GM19035 (cell line): ENCODE measurements at regions not wholly inside any gene's neighbourhood (a gene's known extent, or its start where the extent isn't known, plus 50 kb on each side); places are given as distances from the start of the nearest gene placed in this dataset.

ENCODE experiments used
- ATAC-seq: cut with Tn5 transposase; IDR thresholded peaks from one replicate; pipeline ENCODE4 v1.9.1; 2021; ENCODE audit not compliant: unreplicated experiment

GRCh38 chr15:70355275-70355795 lies 257.6 kb upstream of the TLE3 start:
- no peak for ATAC-seq

- no peak for ATAC-seq
Measured at GRCh38 chr15:70354346-70354905, 256.7 kb upstream of the TLE3 start.

- ATAC-seq: no peak
Measured at GRCh38 chr15:70353606-70354345, 256.1 kb upstream of the TLE3 start.

DNA sequence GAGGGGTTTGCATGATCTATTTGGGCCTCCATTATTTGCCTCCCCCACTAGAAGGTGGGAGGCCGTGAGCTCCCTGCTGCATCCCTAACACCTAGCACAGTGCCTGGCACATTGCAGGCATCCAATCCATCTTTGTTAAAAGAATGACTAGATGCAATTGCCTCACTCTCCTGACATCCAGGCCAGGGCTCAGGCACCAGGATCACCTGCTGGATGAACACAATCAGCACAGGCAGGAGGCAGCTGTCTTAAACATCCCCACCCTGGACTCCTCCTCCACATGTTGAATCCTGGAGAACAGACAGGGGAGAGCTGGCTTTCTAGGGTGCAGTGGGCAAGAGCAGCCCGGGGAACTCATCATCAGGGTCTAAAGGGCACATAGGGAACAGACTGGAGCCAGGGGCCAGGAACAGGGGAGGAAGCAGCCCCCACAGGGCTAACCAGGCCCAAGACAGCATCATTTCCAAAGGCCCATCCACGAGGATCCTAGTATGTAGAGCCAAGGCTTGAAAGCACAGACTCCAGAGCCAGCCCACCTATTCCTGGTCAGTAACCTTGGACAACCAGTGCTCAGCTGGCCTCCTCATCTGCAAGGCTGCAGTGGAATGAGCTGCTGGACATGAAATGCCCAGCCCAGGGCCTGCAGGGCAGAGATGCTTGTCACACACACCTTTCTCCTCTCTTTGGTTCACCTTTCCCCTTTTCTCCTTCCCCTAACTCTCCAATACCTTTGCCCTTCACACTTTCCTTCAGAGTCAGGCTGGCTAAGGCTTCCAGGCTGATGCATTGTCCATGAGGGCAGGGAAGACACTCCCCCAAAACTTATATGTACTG lies 254.4 kb upstream of the TLE3 start:
- no peak for ATAC-seq

- no peak for ATAC-seq
Measured at GRCh38 chr15:70351391-70351790, 253.7 kb upstream of the TLE3 start.

DNA sequence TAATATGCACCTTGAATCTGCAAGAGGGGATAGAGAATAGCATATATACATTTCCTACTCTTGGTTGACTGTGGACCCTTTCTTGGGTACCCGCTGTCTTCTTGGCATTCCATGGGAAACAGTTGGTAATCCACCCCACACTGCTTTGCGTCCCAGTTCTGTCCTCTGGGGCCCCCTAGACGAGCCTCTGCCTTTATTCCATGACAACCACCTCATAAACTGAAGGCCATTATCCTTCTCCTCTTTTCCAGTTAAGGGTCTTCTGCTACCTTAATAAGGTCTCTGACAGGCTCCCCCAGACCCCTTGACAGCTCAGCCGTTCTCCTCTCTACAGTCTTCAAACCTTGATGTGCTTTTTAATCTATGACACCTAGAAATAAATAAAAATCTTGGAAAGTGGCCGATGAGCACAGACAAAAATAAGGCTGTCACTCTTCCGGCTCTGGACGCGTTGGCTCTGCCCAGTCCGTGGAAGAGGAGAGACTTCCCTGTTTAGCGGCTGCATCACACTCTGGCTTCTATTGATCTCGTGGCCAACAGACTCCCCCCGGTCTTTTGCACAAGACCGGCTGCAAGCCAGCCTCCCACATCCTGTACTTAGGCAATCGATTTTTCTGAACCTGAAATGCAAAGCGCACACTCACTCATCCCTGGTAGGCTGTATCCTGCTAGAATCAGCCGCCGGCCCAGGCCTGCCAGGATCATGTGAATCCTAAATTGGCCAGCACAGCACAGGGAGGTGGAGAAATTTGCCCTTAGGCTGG lies 251.0 kb upstream of the TLE3 start:
- ATAC-seq: no peak

DNA sequence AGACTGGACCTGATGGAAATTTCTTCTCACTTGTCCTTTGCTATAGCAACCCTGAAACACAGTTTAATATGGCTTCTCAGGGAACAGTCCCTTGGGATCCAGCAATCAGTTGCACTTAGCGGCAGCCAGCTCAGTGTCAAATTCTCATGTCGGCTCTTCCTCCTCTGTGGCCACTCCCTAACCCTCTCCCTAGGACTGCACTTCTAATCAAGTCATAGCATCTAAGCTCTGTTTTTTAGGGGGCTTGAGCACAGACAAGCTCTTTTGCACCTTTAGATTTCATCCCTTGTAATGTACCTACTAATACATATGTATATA lies 250.5 kb upstream of the TLE3 start:
- no peak for ATAC-seq

DNA sequence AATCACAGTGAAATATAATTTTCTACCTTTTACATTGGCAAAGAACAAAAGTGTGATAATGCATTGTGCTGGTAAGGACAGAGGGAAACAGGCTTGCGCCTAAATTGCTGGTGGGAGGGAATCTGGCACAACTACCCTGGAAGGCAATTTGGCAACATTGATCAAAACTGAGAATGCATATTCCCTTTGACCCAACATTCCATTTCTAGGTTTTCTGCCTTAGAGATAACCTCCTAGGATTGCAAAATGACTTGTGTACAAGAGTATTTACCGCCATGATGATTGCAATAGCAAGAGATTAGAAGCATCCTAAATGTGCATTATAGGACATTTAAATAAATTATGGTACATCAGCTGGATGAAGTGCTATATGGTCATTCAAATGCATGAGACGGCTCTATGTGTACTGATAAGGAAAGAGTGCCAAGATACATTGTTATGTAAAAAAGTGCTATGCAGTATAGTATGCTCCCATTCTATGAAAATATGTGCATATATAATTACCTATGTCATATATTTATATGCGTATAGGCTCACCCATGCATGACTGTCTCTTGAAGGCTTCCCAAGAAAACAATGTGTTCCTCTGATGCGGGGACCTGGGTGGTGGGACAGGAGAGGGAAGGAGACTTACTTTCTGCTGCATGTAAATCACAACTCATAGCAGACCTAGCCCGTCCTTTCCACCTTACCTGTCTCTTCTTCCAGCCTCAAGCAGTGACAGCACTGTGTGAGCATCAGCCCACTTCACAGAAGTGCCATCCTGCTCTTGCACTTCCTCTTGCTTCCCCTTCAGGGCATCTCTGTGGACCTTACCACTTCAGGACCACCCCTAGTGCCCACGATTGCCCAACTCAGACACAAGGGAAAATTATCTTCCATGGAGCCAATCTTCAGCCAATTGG lies 249.9 kb upstream of the TLE3 start:
- no peak for ATAC-seq

DNA sequence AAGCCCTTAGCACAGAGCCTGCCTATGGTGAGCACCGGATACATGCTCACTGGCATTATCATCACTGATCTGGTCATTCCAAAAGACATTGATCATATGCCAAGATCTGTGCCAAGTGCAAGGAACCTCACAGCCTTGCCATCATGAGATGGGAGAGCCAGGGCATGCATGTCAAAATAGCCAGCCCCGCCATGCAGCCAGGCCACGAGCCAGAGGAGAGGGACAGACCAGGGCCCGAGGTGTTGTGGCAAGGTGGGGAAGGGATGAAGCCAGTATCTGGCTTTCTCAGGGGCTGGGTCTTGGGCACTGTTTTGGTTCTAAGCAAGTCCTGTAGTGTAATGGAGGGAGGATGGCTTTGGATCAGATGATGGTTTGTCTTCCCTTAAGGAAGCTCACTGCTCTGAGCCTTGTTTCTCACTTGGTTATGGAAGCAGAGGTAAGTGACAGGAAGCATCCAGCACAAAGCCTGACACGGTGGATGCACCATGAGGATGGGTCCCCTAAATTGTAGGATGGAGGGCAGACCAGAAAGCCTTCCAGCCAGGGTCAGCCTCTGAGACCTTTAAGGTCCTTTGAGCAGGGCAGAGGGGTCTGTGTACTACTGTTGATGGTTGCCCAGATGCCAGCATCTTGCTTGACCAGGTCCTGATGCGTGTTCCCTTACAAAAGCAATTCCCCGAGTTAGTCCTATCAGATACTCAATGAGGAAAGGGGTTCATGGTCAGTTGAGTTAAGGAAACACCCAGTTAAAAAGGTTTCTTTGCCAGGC lies 247.7 kb upstream of the TLE3 start:
- no peak for ATAC-seq

DNA sequence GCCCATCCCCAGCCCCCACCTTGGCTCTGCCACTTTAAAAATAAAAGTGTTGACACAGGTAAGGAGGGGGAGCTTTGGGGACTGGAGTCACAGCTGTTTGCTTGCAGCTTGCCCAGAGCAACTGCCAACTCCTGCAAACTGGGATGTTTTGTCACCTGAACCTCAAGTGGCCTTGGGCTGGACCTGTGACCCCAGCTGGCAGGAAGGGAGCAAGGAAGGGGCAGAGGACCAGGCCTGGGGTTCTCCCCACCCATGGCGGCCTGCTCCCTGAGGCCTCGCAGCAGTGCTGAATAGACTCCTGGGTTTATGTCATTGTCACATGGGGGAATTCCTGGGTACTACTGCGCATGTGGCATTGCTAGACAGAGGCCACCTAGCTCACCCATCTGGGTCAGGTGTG lies 246.9 kb upstream of the TLE3 start:
- ATAC-seq: no peak

- ATAC-seq: no peak
Measured at GRCh38 chr15:70343961-70344621, 246.4 kb upstream of the TLE3 start.

GRCh38 chr15:70342554-70343548 lies 245.1 kb upstream of the TLE3 start:
- no peak for ATAC-seq

DNA sequence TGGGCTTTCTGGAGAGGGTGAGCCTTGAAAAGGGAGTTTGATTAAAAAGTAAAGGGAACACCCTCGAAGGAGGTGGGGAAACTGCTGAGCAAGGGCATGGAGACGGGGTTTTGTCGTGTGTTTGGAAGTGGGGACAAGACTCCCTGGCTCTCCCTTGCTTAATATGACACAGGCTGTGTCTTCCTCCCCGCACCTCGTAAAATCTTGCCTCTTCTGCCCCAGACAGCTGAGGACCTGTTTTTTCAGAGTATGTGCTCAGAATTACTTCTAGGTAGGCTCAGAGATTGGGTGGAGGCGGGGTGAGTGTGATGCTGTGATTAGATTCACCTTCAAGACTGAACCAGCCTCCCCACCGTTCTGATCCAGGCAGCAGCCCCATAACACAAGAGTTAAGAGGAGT lies 244.4 kb upstream of the TLE3 start:
- ATAC-seq: no peak

DNA sequence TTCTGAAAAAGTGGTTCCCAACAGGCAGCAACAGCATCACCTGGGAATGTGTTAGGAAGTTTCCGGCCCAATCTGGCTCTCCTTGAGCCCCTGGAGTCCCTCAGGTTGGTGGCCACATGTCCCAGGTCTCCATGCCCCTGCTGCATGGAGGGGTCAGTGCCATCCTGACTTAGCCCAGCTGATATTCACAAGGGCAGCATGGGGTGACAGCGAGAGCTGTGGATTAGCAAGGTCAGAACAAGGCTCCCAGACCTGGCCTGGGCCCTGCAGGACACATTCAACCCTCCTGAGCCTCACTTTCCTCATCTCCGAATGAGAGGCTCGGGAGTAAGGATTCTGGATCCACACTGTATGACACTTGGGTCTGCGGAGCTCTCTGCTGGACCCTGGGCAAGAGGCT lies 243.8 kb upstream of the TLE3 start:
- ATAC-seq: no peak

- no peak for ATAC-seq
Measured at GRCh38 chr15:70340494-70340870, 242.8 kb upstream of the TLE3 start.

- no peak for ATAC-seq
Measured at GRCh38 chr15:70339571-70340493, 242.1 kb upstream of the TLE3 start.
